GM12891 (cell line): ENCODE measurements at regions not wholly inside any gene's neighbourhood (a gene's known extent, or its start where the extent isn't known, plus 50 kb on each side); places are given as distances from the start of the nearest gene placed in this dataset.

Experiments
- POLR2A ChIP-seq: IDR thresholded peaks from 2 replicates; pipeline ENCODE4 v1.6.1; 2011; ENCODE audit warnings: low read depth, low read length, control low read depth
- POLR2AphosphoS5 ChIP-seq: IDR thresholded peaks from 2 replicates; pipeline ENCODE4 v1.6.1; 2011; ENCODE audit warnings: low read depth, low read length, control low read depth
- POU2F2 ChIP-seq: IDR thresholded peaks from 2 replicates; pipeline ENCODE4 v1.6.1; 2011; ENCODE audit warnings: low read depth, mild to moderate bottlenecking, control low read depth, low read length, moderate library complexity

DNA sequence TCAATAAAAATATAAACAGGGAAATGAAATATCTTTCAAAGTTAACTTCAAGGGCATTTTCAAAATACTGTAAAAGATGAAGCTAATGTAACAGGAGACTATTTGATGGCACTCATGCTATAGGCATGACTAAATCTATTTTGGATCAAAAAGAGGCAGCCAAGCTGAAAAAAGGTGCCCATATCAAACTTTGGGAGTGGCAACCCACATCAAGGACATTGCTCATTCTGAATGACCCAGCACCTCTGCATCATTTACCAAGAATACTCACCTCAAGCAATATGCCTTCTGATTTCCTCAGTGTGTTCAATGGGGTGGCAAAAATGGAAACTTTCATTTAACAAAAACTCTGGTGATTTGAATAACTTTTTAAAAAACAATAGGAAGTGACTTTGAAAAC, 853.3 kb downstream of the TLE1 start:
- no peak for TF ChIP-seq POLR2A
- no peak for TF ChIP-seq POLR2AphosphoS5
- TF ChIP-seq POU2F2: no peak
